GM18499 (cell line): ENCODE measurements at regions not wholly inside any gene's neighbourhood (a gene's known extent, or its start where the extent isn't known, plus 50 kb on each side); places are given as distances from the start of the nearest gene placed in this dataset.

Experiments used
- ATAC-seq: cut with Tn5 transposase; IDR thresholded peaks from one replicate; pipeline ENCODE4 v1.9.1; 2021; ENCODE audit warnings: moderate number of reproducible peaks; ENCODE audit not compliant: insufficient read depth, unreplicated experiment

DNA sequence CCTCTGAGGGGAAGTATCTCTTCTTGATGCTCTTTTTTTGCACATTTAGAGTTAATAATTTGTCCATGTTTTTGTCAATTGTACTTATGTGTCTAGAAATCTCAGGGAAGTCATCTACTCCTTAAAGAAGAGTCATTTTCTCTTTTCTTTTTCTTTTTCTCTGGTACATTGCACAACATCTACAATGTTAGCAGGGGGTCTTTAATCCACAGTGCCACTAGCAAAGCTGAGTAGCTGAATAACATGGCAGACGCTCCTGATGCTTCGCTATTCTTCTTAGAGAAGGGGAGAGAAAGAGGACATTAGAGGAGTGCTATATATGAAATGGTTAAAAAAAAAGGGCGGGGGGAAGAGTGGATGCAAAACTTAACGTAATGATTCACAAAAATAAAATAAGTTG lies 399.6 kb upstream of the CWC22 start:
- no peak for ATAC-seq

DNA sequence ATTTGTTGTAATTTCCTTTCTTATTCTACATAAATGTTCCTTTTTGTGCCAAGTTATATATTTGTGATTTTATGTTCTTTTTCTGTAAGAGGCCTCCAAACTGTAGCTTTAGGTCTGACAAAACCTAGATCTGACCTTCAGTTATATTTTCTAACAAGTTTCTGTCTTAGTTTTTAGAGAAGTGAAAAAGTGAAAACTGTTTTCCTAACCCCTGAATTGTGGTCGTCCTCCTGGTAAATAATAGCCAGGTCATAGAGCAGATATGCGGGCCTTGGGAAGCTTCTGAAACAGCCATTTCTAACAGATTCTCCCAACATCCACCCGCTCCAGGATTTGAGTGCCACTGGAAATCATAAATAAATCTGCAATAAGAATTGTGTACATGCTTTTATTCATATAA lies 398.4 kb upstream of the CWC22 start:
- ATAC-seq: no peak

DNA sequence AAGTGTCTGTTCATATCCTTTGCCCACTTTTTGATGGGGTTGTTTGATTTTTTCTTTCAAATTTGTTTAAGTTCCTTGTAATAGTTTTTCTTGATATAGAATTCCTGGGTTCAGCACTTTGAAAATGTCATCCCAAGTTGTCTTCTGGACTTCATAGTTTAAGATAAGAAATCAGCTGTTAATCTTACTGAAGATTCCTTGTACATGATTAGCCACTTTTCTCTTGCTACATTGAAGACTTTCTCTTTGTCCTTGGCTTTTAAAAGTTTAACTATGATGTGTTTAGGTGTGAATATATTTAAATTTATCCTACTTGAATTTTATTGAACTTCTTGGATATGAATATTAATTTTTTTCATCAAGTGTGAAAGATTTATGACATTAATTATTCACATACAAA lies 387.2 kb upstream of the CWC22 start:
- no peak for ATAC-seq

DNA sequence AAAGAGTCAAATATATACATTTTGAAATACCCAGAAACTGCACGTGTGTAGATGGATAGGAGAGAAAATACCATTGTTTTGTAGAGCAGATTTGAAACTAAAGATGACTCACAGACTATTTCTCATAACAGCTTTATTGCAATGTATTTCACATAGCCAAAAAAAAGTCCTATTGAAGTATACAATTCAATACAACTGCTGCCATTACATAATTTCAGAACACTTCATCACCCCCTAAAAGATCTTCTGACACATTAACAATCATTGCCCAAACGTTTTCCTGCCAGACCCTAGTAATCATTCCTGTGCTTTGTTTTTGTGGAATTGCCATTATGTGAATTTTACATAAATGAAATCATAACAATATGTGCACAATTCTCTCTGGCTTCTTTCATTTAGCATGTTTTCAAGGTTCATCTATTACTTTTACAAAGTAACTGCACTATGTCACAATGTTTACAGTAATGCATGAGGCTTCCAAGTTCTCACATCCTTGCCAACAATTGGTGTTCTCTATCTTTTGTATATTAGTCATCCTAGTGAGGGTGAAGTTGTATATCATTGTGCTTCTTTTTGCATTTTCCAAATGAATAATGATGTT lies 378.6 kb upstream of the CWC22 start:
- ATAC-seq: no peak

DNA sequence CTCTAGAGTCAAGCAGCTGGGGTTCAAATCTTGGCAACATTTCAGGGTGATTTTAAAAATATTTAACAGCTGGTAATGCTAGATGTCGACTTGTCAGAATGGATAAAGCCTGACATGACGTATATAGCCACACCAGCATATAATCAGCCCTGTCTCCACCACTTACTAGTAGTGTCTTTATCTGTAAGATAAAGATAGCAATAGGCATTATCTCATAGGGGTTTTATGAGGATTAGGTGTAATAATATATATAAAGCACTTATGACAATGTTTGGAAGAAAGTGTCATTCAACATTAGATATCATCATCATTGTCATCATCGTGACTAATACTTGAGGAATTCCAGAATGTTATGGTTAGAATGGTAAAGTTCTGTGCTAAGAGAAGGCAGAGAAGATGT lies 369.0 kb upstream of the CWC22 start:
- no peak for ATAC-seq

DNA sequence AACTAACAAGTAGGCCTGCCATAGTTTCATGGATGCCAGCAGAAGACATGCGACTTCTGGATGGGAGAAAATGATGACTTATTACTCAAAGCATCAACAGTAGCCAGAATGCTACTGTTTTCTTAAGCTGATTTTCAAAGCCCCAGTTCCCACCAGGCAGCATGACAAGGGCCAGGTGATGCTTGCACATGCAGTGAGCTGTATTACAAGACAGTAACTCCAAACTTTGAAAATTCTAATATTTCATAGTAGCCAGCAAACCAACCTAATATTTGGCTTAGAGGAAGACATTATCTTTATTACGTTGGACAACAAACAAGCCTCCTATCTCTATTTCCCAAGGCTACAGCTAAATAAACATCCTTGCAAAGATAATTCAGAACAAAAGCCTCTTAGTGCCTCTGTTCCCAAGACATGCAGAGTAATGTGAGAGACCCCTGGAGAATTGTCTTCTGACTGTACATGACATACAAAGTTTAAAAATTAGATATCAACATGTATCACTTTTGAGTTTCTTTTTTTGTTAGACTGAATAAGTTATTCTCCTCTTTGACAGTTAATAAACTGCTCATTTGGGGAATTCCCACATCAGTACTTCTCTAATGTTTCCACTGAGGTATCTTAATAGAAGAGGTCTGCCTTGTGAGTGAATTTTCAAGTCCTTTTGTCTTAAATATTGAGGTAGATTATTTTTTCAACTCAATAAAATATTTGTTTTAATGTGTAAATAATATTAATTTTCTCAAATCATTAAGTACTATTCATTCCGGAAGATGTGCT lies 367.6 kb upstream of the CWC22 start:
- ATAC-seq: no peak

DNA sequence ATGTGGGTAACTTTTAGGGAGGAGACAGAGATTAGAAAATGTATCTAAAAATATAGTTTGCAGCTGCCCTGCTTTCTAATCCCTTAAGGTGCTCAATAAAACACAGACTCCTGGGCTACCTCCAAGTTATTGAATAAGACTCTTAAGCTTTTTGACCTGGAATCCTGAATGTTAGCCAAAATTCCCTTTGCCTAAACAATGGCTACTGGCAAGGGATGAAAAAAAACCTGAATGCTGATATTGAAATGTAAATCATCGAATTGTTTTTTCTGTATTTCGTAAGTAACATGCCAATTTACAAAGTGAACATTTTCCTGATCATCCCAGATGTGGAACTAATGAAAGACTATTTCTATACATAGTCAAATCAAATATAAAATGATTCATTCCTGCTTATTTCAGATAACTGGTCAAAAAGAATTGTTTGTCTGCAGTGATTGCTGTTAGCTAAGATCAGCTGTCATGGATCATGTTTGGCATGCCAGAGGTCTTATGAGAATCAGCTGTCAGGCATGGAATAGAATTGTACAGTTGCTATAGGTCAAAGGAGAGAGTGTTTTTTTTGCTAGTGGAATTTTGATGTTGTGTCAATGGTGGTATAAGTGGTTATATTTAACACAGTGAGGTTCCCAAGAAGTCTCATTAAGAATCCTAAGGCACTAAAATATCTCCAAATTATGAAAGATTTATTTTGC lies 363.6 kb upstream of the CWC22 start:
- no peak for ATAC-seq

DNA sequence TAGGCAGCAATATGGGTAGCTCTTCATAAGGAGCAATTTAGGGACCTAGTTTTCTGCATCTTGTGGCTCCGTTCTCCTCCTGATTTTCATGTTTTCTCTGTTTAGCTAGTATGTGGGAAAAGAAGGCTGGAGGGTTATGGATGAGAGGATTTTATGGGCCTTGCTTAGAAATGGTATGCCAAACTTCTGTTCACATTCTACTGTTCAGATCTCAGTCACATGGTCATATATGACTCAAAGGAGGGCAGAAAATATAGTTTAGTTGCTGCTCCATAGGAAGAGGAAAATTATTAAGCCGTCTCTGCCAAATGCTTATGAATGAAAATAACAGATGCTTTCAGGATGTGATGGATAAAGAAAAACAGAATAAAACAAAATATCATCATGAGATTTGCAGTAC lies 361.8 kb upstream of the CWC22 start:
- no peak for ATAC-seq

DNA sequence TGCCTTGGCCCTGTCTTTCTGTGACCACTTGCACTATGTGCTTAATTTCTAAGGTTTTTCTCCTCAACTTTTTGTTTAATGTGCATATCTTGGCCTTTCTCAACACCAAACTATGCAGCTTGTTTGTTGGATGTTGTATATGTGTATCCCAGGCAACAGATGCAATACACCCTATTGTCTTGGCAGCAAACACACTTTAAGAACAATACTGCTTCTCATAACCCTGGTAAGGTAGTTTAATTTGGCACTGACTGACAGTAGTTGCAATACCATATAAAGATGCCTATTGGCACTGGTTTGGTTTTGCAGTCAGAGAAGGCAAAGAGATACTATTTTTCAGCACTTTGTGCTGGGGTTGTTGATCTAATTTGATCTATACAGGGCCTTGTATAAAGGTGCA lies 360.7 kb upstream of the CWC22 start:
- ATAC-seq: no peak

DNA sequence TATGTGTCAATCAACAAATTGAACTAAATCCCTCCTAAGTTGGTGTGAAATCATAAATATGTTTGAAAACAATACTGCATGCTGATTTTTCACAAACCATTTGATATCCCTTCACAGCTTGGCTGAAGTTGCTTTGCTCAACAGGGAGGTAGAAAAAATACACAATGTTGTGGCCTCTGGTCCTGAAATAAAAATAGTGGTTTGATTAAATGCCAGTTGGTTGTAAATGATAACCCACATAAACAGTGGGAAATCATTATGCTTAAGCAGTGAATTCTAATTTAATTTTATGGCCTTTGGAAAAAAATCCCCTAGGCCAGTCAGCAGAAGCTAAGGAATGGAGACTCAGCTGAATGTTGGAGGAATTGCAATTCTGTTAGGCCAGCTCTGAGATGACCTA lies 359.4 kb upstream of the CWC22 start:
- ATAC-seq: no peak

DNA sequence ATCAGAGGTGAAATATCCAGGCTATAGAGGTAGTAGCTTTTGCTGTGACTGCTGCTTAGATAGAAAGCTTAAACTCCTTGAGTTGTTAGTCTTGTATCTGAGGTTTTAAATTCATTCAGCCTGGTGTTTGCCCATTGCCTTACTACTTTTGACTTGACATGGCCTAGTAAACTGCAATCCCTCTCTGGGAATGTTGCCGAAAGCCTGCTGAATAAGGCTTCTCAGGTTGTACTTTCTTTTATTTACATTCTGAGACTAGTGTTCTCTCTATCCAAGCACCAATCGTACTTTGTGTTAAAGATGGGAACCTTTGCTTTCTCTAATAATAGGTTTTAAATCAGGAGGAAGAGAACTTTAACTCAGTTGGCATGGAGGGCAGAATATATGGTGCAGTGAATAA lies 357.6 kb upstream of the CWC22 start:
- no peak for ATAC-seq

DNA sequence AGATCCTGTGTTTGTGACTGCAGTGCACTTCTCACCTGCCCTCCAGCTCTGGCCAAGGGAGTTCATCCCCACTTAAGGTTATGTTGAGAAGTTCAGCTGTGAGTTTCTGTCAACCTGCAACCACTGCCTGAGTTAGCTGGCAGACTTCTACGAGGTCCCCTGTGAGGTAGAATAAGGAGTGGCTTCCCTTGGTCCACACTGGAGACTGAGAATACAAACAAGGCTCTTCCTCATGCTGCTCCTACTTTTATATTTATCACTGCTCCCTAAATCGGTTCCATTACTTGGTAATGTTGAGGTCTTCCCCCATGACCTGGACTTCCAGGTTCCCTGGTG lies 353.2 kb upstream of the CWC22 start:
- no peak for ATAC-seq

DNA sequence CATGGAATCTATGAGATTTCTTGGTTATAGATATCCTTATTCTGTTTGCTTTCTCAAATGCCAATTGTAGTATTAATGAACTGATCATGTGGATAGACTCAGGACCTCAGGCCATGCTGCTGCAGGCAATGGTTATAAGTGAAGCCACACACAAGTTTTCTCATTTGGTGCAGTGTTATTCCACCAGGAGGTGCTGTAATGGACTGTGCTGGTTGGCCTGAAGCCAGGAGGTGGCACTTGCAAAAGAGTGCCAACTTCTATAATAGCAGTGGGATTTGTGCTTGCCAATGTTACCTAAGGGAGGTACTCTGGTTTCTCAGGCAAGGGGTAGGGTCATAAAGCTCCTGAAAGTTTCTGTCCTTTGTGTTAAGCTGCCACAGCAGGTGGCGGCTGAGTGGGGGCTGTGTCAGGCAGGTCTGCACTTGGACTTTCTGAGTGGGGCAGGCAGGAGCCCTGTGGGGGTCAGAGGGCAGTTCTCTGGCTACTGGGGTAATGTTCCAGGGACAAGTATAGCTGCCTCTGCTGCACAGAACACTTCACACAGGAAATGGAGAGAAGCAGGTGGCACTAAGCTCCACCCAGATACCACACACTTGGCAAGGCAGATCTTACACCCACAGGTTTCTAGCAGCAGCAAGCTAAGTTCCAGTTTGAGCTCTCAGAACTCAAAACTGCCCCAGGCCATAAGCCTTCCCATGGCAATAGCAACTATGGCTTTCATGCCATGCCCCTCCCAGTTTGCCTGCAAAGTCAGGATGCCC lies 352.6 kb upstream of the CWC22 start:
- peak; percentile 89 for ATAC-seq

DNA sequence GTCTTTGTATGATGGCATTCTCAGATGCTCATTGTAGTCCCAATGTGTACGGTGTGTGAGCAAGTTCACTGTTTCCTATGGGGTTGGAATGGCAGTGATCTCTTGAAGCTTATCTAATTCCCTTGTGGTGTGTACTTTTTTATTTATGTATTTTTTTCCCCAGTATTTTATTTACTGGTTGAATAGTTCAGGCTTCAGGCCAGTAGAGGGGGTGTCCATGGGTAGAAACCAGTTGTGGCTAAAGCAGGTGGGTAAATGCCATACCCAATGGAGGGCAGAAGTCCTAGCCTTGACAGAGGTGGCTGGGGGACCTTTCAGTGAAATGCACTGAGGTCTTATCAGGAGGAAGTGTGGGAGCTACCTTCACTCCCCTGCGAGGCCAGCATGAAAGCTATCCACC lies 351.4 kb upstream of the CWC22 start:
- no peak for ATAC-seq

DNA sequence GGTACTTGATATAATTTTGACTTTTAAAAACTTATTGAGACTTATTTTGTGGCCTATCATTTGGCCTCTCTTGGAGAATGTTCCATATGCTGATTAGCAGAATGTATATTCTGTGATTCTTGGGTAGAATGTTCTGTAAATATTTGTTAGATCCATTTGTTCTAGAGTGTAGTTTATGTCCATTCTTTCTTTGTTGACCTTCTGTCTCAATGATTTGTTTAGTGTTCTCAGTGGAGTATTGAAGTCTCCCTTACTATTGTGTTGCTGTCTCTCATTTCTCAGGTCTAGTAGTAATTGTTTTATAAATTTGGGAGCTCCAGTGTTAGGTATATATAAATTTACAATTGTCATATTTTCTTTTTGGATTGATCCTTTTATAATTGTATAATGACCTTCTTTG lies 349.6 kb upstream of the CWC22 start:
- no peak for ATAC-seq

DNA sequence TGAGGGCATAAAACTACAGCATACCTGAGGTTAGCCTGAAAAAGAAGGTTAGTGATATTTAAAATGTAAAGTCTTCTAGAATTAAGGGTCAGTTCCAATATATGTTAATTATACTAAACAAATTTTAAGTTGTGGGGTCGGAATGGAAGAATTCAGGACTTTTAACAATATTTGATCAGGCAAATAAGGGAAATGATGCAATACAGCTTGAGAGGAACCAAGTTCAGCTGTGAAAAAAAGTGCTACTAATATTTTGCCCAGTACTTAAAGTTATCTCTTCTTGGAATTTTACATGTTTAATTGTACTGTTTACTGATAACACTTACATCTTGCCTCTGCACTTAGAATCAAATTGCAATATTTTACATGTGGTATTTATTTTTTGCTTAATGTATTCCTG lies 345.5 kb upstream of the CWC22 start:
- ATAC-seq: no peak

DNA sequence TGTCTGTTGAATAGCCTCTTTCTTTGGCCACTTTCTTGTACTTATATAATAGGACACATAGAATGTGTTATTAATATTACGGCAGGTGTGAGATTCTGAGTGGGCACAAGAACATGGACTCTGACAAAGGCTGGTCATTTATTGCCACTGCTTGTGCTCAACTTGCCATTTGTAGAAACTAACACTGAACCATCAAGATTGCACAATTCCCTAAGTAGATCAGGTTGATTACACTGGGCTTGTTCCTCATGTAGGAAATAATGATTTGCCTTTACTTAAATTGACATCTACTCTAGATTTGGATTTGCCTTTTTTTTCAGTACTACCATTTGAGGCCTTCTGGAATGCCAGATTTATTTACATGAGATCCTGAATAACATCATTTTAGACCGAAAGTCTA lies 342.7 kb upstream of the CWC22 start:
- no peak for ATAC-seq

DNA sequence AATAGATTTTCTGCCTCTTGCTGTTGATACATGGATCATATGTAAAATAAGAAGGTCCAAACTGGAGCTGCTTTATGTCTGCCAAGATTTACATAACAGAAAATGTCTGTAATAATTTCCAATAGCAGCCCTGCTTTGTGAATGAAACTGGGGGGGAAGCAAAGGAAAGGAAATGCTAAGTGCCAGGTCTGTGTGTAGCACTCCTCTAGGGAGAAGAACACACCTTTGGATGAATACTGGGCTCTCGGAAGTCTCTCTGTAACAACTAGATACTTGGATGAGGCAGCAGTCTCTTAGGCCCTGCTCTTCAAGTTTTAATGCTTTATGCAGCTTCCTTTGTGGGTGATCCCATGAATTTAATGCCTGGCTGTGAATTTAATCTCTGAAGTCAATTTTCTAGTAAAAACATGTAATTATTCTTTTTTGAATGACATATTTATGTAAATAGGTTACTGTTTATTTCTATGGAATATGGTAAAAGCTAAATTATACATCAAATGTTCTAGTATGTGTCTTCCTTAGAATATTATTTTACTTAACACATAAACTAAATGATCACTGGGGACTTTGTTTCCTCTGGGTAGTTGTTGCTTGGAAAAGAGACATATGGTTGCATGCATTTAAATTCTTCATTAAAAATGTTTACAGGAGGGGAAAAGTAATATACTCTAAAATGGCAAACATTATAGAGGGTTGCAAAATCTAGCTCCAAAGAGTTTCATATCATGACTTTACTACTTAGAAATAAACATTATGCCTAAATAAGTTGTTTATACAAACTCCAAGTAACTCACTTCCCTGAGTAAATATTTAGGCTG lies 336.6 kb upstream of the CWC22 start:
- ATAC-seq: no peak

DNA sequence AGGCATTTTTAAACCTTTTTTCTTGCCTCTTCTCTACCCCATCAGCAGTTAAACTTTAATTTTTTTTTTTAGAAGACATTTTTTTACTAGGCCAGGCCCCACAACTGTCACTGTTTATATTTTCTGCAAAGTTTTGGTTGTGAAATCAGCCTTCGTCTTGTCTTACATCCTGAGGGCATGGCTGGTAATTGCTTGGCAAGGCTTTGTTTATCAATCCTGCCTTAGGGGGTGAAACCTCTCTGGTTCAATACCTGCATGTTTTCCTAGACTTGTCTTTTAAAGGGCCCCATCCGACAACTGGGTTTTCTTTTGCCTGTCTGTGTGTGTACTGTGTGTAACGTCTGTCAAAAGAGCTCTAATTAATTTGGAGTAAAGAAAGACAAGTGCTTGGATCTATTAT lies 330.0 kb upstream of the CWC22 start:
- ATAC-seq: no peak

DNA sequence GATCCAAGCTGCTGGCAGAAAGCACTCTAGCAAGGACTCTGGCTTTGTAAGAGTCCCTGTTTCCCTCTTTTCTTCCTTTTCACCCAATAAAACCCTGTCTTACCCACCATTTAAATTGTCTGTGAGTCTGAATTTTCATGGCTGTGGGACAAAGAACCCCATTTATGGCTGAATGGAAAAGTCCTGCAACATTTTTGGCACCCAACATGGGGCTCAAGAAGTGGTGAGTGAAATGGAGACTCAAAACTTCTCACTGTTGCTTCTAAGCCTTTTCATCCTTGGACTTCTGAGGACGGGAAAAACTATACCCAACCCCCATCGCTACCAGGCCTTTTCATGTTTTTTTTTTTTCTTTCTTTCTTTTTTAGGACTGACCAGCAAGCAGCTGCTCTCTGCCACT lies 329.5 kb upstream of the CWC22 start:
- ATAC-seq: no peak
